Ishikawa (cell line): ENCODE measurements at regions not wholly inside any gene's neighbourhood (a gene's known extent, or its start where the extent isn't known, plus 50 kb on each side); places are given as distances from the start of the nearest gene placed in this dataset.

ENCODE experiments used
- CEBPB ChIP-seq: IDR thresholded peaks from 2 replicates; pipeline ENCODE4 v1.6.1; 2012
- CREB1 ChIP-seq: IDR thresholded peaks from 2 replicates; pipeline ENCODE4 v1.6.1; 2012; ENCODE audit warnings: low read depth
- EGR1 ChIP-seq: IDR thresholded peaks from 2 replicates; pipeline ENCODE4 v1.6.1; 2012
- EP300 ChIP-seq: IDR thresholded peaks from 2 replicates; pipeline ENCODE4 v1.6.1; 2012; ENCODE audit warnings: borderline replicate concordance
- FOXM1 ChIP-seq: IDR thresholded peaks from 2 replicates; pipeline ENCODE4 v1.6.1; 2012; ENCODE audit warnings: low read depth, borderline replicate concordance
- NFIC ChIP-seq: IDR thresholded peaks from 2 replicates; pipeline ENCODE4 v1.6.1; 2012
- RAD21 ChIP-seq: IDR thresholded peaks from 2 replicates; pipeline ENCODE4 v1.6.1; 2012; ENCODE audit warnings: low read depth
- TAF1 ChIP-seq: IDR thresholded peaks from 2 replicates; pipeline ENCODE4 v1.6.1; 2012; ENCODE audit warnings: low read depth, mild to moderate bottlenecking
- YY1 ChIP-seq: IDR thresholded peaks from 2 replicates; pipeline ENCODE4 v1.6.1; 2012; ENCODE audit warnings: low read depth
- ZBTB7A ChIP-seq: IDR thresholded peaks from 2 replicates; pipeline ENCODE4 v1.6.1; 2012; ENCODE audit warnings: low read depth
- TF ChIP-seq, protein P1 (sequence below): IDR thresholded peaks from 2 replicates; pipeline ENCODE4 v1.6.1; 2012
- TF ChIP-seq, protein P2 (sequence below): IDR thresholded peaks from 2 replicates; pipeline ENCODE4 v1.6.1; 2012; ENCODE audit warnings: low read depth, mild to moderate bottlenecking

DNA sequence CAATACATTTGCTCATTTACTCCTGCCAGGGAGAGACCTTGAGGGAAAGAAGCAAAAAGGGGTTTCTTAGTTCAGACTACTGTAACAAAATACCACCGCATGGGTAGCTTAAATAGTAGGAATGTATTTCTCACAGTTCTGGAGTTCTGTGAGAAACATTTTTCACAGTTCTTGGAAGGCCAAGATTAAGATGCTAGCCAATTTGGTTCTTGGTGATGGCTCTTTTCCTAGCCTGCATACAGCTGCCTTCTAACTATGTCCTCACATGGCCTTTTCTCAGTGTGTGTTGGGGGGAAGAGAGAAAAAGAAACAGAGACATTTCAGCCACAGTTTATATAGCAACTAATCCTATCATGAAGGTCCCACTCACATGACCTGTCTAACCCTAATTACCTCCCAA is 1644.7 kb upstream of the C9orf72 start:
- TF ChIP-seq, protein P1, sequence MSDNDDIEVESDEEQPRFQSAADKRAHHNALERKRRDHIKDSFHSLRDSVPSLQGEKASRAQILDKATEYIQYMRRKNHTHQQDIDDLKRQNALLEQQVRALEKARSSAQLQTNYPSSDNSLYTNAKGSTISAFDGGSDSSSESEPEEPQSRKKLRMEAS = no peak
- TF ChIP-seq RAD21 (no peak), CREB1 (no peak), CEBPB (no peak), EP300 (no peak), ZBTB7A (no peak), YY1 (no peak), EGR1 (no peak), FOXM1 (no peak), TAF1 (no peak), NFIC (no peak)
- TF ChIP-seq, protein P2, sequence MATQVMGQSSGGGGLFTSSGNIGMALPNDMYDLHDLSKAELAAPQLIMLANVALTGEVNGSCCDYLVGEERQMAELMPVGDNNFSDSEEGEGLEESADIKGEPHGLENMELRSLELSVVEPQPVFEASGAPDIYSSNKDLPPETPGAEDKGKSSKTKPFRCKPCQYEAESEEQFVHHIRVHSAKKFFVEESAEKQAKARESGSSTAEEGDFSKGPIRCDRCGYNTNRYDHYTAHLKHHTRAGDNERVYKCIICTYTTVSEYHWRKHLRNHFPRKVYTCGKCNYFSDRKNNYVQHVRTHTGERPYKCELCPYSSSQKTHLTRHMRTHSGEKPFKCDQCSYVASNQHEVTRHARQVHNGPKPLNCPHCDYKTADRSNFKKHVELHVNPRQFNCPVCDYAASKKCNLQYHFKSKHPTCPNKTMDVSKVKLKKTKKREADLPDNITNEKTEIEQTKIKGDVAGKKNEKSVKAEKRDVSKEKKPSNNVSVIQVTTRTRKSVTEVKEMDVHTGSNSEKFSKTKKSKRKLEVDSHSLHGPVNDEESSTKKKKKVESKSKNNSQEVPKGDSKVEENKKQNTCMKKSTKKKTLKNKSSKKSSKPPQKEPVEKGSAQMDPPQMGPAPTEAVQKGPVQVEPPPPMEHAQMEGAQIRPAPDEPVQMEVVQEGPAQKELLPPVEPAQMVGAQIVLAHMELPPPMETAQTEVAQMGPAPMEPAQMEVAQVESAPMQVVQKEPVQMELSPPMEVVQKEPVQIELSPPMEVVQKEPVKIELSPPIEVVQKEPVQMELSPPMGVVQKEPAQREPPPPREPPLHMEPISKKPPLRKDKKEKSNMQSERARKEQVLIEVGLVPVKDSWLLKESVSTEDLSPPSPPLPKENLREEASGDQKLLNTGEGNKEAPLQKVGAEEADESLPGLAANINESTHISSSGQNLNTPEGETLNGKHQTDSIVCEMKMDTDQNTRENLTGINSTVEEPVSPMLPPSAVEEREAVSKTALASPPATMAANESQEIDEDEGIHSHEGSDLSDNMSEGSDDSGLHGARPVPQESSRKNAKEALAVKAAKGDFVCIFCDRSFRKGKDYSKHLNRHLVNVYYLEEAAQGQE = no peak
